NCI-H1092 (cell line): ENCODE measurements at regions not wholly inside any gene's neighbourhood (a gene's known extent, or its start where the extent isn't known, plus 50 kb on each side); places are given as distances from the start of the nearest gene placed in this dataset.

Experiments
- DNase-seq: peaks from one replicate; lab custom pipeline; 2025; lab: John Stamatoyannopoulos, UW

GRCh38 chr2:21694079-21694878 is 570.5 kb downstream of the TDRD15 start:
- no peak for DNase-seq

GRCh38 chr2:21696900-21697299 is 573.1 kb downstream of the TDRD15 start:
- no peak for DNase-seq

DNA sequence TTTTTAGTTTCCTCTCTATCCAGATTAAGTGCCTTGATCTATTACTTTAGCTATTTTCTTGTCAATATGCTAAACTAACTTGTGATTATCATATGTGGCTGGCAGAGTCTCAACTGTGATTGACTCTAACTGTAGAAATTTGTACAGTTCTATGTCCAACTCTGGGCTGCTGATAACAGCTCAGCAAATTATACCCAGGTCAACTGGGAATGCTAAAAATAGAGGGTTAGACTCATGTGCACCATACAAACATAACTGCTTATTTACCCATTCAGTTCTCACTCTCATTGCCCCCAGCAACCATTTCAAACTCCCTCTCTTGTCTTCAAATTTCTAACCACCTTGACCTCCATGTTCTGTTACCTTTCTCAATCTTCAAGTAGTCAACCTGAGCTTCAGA is 576.9 kb downstream of the TDRD15 start:
- DNase-seq: no peak

DNA sequence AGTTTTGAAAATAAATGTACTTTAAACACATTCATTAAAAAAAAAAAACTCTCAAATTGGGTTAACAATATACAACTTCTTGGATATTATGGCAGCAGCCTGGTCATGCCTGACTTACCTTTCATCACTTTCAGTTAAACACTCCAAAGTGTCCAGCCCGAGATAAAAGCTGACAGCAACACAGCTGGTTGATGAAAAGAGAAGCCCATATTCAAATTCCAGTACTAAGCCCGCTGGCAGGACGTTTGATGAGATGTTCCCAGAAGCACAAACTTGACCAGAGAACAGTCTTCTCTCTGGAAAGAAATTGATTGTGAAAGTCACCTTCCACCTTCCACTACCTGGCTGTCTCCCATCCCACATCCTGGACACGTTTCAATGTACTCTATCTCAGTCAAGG is 586.3 kb downstream of the TDRD15 start:
- DNase-seq: no peak

DNA sequence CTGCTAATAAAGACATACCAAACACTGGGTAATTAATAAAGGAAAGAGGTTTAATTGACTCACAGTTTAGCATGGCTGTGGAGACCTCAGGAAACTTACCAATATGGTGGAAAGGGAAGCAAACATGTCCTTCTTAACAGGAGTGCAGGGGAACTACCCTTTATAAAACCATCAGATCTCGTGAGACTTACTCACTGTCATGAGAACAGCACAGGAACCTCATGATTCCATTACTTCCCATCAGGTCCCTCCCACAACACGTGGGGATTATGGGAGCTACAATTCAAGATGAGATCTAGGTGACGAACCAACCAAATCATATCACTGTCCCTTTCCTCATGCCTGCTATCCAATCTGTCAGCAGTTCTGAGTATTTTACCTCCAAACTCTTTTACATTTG is 586.7 kb downstream of the TDRD15 start:
- no peak for DNase-seq

GRCh38 chr2:21715887-21716286 is 592.1 kb downstream of the TDRD15 start:
- DNase-seq: no peak

DNA sequence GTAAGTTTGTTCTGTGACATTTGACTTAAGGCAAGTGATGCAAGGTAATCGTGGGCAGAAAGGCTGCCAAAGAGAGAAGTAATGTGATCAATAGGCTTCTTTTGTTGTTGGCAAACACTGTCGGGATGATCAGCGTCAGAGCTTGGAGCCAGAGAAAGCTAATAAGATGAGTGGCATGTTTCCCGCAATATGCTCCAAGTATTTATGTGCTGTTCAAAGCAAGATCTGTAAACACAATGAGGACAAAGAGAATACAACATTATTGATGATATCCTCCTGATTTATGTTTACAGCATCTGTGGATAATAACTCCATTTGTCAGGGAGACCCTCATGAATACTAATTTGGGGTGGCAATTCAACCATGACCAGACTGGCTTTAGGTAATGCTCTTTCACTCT is 603.3 kb downstream of the TDRD15 start:
- no peak for DNase-seq

GRCh38 chr2:21728133-21728532 is 604.4 kb downstream of the TDRD15 start:
- DNase-seq: no peak

DNA sequence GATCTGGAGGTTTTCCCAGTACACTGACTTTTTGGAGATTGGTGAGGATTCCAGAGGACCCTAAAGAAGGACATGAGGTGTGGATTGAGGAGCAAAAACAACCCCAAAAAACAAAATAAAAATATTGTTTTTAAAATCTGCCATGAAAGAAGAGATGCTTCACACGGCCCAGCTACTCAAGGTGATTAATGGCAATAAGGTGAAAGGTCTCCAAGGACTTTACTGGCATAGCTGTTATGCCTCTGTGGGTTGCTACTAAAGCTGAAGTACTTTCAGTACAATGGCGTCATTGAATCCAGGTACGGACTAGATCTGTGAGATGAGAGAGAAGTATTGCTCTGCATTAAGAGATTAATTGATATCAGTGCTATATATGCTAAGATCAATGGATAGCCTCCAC is 606.4 kb downstream of the TDRD15 start:
- no peak for DNase-seq

DNA sequence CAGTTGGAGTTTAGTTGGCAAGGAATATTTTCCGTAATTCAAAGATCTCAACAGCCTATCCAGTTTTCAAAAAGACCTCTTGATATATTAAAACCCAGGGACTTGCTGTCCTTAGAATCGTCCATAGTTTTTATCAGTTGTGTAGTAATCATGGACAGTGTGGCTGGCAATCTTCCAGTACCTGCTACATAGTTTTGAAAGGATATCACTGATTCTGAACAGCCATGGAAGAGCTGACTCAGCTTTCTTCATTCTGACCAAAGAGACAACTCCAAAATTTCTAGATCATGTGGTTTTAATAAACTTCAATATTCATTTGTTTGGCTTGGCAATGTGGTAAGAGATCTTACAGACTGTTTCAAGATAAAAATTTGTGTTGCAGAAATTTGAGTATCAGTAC is 616.7 kb downstream of the TDRD15 start:
- DNase-seq: no peak

DNA sequence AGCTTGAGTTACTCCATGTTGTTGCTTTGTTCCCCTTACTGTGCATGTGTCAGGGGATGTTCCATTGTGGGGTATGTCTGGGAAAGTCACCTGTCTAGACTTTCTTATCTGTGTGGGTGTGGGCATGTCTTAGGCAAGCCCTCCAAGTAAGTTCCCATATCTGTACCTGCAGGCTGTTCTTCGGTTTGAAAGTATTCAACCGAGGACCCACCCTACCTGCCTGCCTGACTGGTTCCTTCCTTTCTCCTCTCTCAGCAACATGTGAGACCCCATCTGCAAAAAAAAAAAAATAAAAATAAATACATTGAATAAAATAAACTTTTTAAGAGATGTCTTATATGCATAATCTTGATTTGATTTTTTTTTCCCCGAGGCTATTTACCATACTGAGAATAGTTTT is 622.7 kb downstream of the TDRD15 start:
- DNase-seq: no peak

DNA sequence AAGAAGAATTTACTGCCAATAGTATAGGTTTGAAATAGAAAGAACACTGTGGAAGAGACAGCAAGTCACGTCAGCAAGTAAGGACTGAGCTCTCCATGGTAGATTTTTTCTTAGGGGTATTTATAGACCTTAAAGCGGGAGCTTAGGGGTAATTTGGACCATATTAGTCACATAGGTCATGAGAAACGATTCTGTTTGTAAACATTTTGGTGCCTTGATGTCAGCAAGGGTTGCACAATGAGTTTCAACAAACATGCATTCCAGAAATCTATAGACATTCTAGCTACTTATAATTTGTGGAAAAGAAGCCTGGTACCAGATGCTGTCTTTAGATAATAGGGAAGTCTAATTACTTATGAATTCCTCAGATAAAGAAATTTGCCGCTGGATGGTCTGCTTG is 624.7 kb downstream of the TDRD15 start:
- DNase-seq: no peak

- no peak for DNase-seq
Observed at GRCh38 chr2:21754164-21754788, 630.5 kb downstream of the TDRD15 start.

- DNase-seq: no peak
Observed at GRCh38 chr2:21757805-21758430, 634.1 kb downstream of the TDRD15 start.

DNA sequence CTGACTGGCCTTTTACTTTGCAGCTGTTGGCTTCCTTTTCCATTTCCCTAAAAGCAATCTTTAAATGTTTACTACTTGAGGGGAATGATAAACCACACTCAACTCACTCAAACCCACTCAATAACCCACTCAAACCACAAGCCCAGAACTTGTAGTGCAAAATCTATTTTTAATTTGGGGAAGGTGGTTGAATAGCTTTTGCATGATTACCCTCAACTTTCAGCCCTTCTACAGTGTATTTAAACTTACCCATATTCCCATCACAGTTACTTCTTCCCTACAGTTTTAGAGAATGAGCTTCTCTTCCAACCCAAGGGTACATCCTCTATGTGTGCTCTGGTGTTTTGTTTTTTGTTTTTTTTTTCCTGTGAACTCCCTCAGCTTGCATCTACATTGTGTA is 636.1 kb downstream of the TDRD15 start:
- no peak for DNase-seq

- no peak for DNase-seq
Observed at GRCh38 chr2:21761361-21761760, 637.6 kb downstream of the TDRD15 start.

GRCh38 chr2:21763501-21763900 is 639.7 kb downstream of the TDRD15 start:
- no peak for DNase-seq

GRCh38 chr2:21770787-21771186 is 647.0 kb downstream of the TDRD15 start:
- DNase-seq: no peak

DNA sequence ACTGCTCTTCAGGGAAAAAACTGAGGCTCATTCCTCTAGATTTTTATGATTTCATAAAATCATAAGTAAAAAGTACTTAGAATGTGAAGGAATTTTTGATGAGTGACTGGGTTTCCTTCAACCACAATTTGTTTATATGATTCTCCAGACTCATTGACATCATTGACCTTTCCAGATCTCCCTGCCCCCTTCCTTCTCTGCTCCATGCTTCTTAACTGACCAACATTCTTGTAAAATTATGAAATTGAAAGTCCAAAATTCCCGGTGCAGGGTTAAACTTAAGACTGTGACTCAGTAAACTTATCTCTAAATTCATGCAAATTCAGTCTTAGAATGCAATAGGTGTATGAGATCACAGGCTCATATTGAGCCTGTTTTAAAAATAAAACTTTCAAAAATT is 648.9 kb downstream of the TDRD15 start:
- no peak for DNase-seq

DNA sequence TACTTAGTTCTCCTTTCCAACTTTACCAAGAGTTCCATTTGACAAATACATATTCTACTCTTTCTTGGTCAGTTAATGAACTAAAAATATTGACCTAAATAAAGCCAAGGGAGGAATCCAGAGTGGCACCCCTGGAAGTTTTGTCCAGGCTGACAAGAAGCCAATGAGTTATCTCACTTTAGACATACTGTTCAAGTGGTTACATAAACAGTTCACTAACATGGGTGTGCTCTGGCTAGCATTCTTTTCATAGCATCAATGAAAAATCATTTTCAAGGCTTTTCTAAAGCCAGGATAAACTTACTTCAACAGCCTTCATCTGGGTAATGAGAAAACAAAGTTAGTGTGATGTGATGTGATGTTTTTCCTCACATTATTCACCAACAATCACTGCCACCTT is 649.4 kb downstream of the TDRD15 start:
- no peak for DNase-seq

DNA sequence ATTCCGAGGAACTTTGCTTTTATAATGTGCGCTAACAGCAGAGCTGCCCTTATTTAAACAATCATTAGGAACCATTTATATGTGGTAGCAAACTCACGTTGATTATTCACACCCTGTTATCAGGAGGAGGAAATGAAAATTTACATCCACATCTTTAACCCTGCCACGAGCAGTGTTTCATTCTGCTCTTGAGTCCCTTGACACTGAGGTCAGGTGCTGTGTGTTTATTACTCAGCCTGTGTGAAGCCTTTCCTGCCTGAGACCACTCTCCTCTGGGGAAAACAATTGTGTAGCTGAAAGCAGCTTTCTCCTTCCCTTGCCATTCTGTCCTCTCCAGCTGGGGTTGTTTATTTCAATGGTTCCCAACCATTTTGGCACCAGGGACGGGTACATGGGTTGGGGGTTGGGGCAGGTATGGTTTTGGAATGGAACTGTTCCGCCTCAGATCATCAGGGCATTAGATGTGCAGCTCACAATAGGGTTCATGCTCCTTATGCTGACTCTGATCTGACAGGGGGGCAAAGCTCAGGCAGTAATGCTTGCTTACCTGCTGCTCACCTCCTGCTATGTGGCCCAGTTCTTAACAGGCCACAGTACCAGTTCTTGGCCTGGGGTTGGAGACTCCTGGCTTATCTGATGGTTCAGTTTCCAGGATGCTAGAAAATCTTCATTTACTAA is 651.1 kb downstream of the TDRD15 start:
- no peak for DNase-seq

DNA sequence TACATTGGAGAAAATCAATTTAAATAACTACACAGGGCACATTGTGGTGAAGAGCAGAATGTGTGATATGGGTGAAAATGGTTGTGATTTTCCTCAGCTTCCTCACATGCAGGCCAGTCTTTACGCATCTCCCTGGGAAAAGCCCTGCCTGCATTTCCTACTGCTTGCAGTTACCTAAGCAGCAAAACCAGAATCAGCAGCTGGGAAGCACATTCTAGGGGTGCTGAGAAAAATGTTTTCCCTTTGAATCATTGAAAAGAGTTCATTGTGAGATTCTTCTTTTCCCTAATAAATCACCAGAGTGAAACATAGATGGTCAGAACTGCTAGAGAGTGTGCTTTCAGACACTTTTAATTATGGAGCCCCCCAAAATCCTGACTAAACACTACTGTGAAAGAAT is 656.0 kb downstream of the TDRD15 start:
- no peak for DNase-seq

DNA sequence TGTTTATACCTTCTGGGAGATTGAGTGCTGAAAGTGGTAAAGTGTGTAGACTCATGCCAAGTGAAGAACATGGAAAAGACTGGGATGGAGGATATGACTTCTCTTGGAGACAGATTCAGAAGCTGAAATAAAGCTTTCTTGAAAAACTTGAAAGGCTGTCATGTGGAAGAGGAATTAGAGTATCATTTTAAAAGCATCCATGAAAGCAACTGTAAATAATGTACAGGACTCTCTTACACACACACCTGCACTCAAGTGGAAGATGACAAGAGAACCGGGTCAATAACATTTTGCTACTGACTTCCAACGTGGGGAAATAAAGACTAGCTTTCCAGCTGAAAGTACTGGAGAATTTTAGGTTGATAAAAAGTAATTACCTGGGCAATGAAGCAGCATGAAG is 658.2 kb downstream of the TDRD15 start:
- DNase-seq: no peak
